ENCODE measurements at regions not wholly inside any gene's neighbourhood (a gene's known extent, or its start where the extent isn't known, plus 50 kb on each side); places are given as distances from the start of the nearest gene placed in this dataset.
"Not testable (repeated sequence)": the region's sequence is repeated elsewhere in the genome, so short reads cannot be mapped to it uniquely, and the experiment has no call there.

- no peak for DNase-seq (ENCODE audit: low read depth)
Observed at GRCh38 chr18:44320619-44321460, 359.8 kb upstream of the SETBP1 start.

DNA sequence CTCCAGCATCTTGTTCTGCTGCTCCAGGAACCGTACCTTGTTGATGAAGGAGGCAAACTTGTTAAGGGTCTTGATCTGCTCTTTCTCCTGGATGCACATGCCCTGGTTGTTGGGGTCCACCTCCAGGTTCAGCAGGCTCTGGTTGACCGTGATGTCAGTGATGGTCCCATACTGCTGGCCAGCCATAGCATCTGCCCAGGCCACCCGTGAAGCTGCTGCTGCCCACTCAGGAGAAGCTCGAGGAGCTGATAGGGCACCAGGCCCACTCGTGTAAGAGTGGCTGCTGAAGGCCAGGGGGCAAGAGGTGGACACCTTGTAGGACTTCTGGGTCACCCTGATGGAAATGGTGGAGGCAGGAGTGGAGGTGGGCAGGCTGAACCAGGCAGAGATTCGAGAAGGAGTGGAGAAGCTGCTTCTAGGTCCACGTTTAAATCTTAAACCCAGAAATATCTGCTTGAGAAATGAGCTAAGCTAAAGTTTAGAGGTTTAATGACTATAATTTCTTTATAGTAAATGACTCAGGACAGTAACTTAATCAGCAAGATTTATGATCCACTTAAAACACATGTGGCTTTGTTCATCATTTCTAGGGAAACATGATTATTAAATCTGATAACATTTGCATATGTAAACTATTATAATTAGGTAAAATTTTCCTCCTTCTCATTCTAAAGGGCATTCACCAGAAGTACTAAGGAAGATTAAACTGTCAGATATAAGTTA lies 358.7 kb upstream of the SETBP1 start:
- DNase-seq (ENCODE audit: low read depth), result no peak

DNA sequence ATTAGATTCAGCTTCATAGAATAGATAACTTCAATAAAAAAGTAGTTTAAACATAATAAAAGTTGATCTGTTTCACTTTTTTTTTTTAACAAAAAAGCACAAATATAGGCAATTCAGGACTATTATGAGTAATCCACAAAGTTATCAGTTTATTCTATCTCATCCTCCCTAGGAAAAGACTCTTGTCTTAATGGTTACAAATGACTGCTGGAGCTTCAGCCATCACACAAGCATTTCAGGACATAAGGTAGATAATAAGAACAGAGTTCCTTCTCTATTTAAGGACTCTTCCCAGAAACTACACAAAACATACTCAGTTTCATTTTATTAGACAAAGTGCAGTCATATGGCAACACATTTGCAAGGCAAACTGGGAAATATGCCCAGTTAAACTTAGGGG lies 357.6 kb upstream of the SETBP1 start:
- no peak for DNase-seq (ENCODE audit: low read depth)

- DNase-seq (ENCODE audit: low read depth), result no peak
Observed at GRCh38 chr18:44324361-44324760, 356.3 kb upstream of the SETBP1 start.

DNA sequence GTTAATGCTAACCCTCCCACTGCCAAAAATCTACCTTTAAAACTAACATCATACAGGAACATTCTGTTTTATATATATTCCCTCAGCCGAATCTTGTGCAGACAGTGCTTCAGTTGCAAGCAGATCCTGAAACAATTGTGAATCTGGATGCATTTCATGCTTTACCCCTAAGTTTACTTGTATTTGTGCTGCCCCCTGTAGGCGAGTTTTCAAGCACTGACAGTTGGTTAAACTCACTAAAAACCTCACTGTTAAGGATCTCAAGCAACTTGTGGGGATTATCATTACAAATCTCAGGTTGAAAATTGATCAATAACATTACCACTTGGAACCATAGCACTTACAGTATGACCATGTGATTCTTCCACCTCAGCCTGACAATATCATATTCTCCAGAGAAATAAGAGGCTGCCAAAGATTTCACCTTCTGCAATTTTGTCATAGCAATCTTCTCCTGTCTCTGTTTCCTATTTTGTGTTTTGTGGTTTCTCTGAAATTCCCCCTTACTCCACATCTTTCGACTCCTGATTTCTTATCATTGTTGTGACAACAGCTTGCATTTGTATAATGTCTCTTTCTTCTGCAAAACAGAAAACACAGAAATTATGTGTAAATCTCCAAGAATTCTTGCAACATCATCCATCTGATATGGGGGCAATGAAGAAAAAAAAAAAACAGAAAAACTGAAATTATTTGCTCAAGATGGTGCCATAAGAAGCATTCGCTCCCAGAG lies 354.6 kb upstream of the SETBP1 start:
- DNase-seq (ENCODE audit: low read depth), result peak; percentile 28

GRCh38 chr18:44331656-44332570 lies 348.8 kb upstream of the SETBP1 start:
- no peak for DNase-seq (ENCODE audit: low read depth)

DNA sequence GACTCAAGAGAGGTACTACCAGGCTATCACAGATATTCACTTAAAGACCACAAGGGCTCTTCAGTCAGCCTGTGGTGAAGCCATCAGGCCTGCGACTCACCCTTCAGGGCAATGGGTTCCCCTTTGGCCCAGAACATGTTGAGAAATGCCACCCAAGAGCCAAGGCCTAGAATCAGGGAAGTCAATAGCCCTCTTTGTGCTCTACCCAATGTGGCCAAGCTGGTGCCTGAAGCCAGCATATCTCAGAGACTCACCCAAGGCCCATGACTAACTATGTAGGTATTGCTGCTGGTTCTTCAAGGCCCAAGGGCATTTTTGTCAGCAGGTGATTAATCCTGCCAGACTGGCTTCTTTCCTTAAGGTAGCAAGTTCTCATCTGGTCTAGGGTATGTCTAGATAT lies 338.9 kb upstream of the SETBP1 start:
- DNase-seq (ENCODE audit: low read depth), result no peak

DNA sequence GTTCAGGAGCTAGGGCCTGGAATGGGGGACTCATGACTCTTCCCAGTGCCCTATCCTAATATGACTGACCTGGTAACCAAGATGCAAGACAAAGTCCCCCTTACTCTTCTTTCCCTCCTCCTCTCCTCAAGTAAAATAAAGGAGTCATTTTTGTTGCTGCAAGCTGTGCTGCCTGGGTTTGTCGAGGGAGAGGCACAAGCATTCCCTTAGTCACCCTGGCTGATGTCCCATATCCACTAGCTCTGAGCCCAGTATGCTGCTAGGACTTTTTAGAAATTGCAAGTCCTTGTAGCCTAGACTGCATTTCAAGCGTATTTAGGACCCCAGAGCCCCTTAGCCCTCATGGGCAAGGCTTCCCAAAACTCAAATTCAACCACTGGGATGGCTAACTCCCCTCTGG lies 338.5 kb upstream of the SETBP1 start:
- no peak for DNase-seq (ENCODE audit: low read depth)

DNA sequence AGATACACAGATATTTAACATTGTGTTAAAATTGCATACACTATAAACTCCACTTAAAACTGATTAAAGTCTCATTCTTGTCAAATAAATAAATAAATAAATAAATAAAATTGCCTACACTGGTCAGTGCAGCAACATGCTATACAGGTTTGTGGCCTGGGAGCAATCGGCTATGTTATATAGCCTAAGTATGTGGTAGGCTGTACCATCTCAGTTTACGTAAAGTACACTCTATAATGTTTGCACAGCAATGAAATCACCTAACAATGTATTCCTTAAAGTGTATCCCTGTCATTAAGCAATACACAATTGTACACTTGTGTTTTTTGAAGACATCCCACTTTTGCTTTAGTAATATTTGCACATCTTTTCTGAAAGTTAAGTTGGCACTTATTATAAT lies 337.7 kb upstream of the SETBP1 start:
- DNase-seq (ENCODE audit: low read depth), result no peak

DNA sequence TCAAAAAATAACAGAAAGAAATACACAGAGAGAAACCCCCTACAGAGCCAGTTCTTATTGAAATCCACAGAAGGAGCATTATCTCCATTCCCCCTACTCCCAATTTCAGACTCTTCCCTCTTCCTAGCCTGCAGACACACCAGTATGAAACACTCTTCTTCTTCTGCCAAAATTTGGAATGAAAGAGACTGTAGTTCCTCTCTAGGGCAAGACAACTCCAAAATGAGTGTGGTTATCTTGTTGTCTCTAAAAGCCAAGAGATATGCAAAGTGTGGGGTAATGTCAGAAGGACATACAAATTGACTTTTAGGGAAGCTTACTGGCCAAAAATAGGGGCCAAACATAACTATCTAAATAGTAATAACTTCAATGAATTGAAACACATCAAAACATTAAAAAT lies 337.1 kb upstream of the SETBP1 start:
- no peak for DNase-seq (ENCODE audit: low read depth)

DNA sequence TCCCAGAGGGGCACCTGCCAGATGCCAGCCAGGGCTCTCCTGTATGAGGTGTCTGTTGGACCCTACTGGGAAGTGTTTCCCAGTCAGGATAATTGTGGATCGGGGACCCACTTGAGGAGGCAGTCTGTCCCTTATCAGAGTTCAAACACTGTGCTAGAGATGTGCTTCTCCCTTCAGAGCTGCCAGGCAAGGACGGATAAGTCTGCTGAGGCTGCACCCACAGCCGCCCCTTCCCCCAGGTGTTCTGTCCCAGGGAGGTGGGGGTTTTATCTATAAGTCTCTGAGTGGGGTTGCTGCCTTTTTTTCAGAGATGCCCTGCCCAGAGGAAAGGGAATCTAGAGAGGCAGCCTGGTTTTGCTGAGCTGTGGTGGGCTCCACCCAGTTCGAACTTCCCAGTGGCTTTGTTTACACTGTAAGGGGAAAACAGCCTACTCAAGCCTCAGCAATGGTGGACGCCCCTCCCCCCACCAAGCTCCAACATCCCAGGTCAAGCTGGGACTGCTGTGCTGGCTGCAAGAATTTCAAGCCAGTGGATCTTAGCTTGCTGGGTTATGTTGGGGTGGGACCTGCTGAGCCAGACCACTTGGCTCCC lies 324.0 kb upstream of the SETBP1 start:
- DNase-seq (ENCODE audit: low read depth), result no peak

DNA sequence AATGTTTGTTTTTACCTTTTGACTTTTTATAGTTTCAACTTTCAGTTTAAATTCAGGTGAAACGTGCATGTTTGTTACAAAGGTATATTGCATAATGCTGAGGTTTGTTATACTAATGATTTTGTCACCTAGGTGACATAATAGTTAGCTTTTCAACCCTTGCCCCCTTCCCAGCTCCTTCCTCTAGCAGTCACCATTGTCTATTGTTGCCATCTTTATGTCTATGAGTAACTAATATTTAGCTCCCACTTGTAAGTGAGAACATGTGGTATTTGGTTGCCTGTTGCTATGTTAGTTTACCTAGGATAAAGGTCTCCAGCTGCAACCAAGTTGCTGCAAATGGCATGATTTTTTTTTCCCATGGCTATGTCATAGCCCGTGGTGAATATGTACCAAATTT lies 322.3 kb upstream of the SETBP1 start:
- DNase-seq (ENCODE audit: low read depth), result no peak

DNA sequence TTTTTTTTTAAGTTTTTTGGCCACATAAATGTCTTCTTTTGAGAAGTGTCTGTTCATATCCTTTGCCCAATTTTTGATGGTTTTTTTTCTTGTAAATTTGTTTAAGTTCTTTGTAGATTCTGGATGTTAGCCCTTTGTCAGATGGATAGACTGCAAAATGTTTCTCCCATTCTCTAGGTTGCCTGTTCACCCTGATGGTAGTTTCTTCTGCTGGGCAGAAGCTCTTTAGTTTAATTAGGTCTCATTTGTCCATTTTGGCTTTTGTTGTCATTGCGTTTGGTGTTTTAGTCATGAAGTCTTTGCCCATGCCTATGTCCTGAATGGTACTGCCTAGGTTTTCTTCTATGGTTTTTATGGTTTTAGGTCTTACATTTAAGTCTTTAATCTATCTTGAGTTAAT lies 320.9 kb upstream of the SETBP1 start:
- DNase-seq (ENCODE audit: low read depth), result not testable (repeated sequence)

- not testable (repeated sequence) for DNase-seq (ENCODE audit: low read depth)
Observed at GRCh38 chr18:44362213-44362612, 318.5 kb upstream of the SETBP1 start.

DNA sequence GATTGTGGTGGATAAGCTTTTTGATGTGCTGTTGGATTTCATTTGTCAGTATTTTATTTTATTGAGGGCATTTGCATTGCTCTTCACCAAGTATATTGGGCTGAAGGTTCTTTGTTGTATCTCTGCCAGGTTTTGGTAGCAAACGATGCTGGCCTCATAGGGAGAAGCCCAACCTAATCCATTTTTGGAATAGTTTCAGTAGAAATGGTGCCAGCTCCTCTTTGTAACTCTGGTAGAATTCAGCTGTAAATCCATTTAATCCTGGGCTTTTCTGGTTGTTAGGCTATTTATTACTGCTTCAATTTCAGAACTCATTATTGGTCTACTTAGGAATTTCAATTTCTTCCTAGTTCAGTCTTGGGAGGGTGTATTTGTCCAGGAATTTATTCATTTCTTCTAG lies 309.8 kb upstream of the SETBP1 start:
- DNase-seq (ENCODE audit: low read depth), result no peak

- DNase-seq (ENCODE audit: low read depth), result no peak
Observed at GRCh38 chr18:44374966-44375365, 305.7 kb upstream of the SETBP1 start.

GRCh38 chr18:44386401-44386800 lies 294.3 kb upstream of the SETBP1 start:
- no peak for DNase-seq (ENCODE audit: low read depth)

- DNase-seq (ENCODE audit: low read depth), result peak; percentile 24
Observed at GRCh38 chr18:44388329-44388728, 292.4 kb upstream of the SETBP1 start.

DNA sequence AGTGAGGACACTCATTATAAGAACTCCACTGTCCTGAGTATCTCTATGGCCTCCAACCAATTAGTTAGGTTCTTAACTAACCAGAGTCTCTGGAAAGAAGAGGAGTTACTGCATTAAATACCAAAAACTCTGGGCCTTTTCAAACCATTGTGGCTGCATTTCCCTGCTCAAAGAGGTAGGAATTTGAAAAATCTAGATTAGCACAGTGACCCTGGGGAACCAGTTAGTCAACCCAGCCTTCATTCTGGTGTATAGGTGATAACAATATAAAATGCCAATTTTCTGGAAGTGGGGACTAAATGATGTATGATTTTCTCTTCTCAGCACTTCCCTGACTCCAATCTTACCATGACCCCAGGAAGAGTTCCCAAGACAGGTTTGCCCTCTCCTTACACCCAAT lies 287.8 kb upstream of the SETBP1 start:
- DNase-seq (ENCODE audit: low read depth), result no peak

DNA sequence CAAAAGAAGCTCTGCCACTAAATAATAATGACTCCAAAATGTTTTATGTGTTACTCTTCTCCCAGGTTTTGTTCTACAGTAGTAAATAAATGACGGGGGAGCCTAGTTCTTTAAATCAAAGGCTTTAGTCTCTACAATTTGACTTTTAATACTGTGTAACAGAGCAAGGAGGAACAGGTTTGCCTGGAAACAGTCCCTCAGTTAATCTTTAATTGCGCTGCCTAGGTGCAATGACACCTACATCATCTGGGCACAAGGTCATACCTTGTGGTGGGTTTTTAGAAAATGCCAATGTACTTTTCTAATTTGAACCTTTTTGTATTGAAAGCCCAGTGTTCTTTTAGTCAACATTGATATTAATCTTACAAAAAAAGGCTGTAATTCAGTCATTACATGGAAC lies 287.3 kb upstream of the SETBP1 start:
- DNase-seq (ENCODE audit: low read depth), result no peak

- DNase-seq (ENCODE audit: low read depth), result no peak
Observed at GRCh38 chr18:44396550-44396949, 284.1 kb upstream of the SETBP1 start.
